HG03521 (cell line): ENCODE measurements at regions not wholly inside any gene's neighbourhood (a gene's known extent, or its start where the extent isn't known, plus 50 kb on each side); places are given as distances from the start of the nearest gene placed in this dataset.
"Not testable (repeated sequence)": the region's sequence is repeated elsewhere in the genome, so short reads cannot be mapped to it uniquely, and the experiment has no call there.

Source experiments
- ATAC-seq: cut with Tn5 transposase; IDR thresholded peaks from one replicate; pipeline ENCODE4 v1.9.1; 2021; ENCODE audit warnings: mild to moderate bottlenecking, moderate library complexity; ENCODE audit not compliant: unreplicated experiment

DNA sequence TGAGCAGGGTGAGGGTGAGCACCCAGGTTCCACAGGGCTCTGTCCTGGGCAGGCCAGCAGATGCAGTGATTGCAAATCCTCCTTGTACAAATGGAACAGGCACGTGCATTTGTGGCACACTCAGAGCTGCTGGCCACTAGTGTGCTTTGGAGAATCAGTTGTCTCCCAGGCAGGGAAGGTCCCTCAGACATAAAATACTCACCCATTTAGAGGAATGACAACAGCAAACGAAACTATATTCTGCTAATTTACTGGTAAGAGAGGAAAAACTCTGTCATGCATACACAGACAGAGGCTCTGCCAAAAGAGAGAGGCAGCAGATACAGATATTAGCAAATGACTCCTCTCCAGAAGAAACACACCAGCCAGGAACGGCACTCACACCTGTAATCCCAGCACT is 116.5 kb upstream of the PLGLB2 start:
- not testable (repeated sequence) for ATAC-seq

GRCh38 chr2:87633287-87633963 is 114.5 kb upstream of the PLGLB2 start:
- not testable (repeated sequence) for ATAC-seq

DNA sequence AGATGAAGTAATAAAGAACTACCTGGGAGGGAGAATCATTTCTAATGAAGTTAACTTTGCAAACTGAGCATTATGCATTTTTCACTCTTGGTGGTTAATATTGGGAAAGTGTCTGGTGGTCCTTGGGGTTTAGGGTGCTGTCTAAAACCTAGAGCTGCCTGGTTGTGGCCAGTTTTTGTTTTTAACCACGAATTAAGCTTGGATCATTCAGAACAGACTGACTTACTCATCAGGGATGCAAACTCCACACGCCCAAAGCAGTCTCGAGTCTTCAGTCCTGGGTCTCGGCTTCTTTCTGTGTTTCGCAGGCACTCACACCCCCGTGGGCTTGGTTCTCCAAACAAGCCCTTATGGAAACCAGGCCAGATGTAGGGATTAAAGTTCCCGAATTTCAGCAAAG is 113.8 kb upstream of the PLGLB2 start:
- not testable (repeated sequence) for ATAC-seq

DNA sequence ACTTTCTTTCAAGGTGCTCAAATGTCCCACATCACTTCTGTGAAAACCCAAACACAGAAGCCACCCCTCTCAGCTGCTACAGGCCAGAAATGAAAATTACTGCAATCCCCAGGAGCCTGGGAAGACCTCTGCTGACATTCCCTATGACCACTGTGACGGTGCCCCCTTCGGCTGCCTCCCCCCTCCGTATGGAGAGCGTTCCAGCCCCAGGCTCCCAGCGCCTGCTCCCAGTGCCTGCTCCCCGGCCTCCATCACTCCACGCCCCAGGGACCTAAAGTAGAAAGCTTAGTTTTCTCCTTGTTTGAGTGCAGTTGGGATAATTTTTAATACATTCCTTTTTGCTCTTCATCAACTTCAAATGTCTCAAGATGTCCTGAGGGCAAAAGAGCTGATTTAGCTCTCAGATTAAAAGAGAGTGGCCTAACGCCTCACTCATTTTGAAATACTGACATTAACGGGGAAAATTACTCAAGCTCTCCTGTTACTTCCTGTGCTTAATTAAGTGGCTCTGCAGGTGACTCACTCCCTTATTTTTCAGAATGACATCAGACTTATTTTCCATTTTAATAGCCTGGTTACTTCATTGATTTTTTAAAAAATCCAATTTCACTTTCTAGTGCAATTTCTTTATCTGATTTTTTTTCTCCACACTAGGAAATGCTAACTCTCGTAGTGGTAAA is 112.8 kb upstream of the PLGLB2 start:
- not testable (repeated sequence) for ATAC-seq

DNA sequence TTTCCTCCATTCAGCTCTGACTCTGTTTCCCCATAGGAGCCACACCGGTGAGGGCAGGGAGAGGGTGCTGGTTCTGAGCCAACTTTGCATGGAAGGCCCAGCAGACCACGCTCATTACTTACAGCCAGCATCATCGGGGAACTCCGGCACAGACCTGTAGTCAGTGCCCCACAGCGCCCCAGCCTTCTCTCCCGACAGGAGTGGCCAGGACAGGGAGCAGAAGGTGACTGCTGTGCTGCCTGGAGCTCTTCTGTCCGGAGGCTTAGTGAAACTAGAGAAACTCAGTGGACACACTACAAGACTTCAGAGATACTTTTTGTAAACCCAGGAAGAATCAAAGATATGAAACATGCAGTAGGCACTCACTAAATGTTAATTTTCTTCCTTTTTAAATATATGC is 111.6 kb upstream of the PLGLB2 start:
- not testable (repeated sequence) for ATAC-seq

DNA sequence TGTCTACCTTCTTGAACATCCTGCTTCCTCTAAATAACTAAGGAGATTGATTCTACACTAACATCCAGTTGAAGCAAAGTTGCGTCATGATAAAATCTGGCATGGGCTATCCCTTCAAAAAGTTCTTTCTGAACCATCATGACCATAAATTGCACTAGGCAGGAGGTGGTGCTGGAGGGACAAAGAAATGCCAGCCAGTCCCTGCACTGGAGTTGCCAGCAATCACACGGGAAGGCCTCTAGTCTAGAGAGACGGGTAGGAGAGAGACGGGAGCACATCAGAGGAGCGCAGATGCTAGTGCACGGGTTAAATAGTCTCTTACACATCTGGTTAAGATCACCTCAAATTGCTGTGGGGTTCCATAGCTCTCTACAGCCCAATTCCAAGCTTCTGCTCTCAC is 111.2 kb upstream of the PLGLB2 start:
- ATAC-seq: not testable (repeated sequence)

- not testable (repeated sequence) for ATAC-seq
These were observed 110.5 kb upstream of the PLGLB2 start for GRCh38 chr2:87637249-87637990.

GRCh38 chr2:87638114-87638807 is 109.6 kb upstream of the PLGLB2 start:
- ATAC-seq: not testable (repeated sequence)

DNA sequence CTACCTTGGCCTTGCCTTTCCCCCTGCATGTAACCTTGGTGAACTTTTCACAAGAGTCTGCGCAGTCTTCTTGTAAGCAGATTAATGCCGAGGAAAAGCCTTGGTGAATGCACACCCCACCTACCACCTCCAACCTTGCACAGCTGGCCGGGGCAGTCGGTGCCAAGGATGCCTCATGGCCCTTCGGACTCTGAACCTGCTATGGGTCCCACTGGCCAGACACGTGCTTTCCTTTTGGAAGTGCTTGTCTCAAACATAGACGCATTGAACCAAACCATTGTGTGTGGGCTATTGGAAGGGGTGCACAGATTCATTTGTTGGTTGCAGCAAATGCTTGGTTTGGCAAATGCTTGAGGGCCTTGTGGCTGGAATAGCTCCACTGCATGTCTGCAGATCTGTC is 109.0 kb upstream of the PLGLB2 start:
- not testable (repeated sequence) for ATAC-seq

- ATAC-seq: not testable (repeated sequence)
These were observed 108.0 kb upstream of the PLGLB2 start for GRCh38 chr2:87639801-87640440.

- not testable (repeated sequence) for ATAC-seq
These were observed 106.8 kb upstream of the PLGLB2 start for GRCh38 chr2:87640961-87641563.

DNA sequence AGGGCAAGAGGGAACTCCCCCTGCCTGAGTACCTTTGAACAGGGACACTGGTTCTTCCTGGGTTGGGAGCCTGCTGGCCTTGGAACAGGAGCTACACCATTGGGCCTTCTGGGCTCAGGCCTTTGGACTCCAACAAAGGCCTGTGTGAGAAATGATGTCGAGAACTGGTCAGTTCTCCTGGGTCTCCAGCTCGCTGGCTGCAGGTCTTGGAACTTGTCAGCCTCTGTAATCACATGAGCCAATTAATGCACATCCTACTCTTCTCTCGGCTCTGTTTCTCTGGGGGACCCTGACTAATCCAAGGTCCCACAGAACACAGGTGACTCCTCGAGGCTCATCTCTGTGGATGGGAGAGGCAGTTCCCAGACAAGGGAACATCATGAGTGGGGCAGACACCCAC is 104.7 kb upstream of the PLGLB2 start:
- ATAC-seq: not testable (repeated sequence)

DNA sequence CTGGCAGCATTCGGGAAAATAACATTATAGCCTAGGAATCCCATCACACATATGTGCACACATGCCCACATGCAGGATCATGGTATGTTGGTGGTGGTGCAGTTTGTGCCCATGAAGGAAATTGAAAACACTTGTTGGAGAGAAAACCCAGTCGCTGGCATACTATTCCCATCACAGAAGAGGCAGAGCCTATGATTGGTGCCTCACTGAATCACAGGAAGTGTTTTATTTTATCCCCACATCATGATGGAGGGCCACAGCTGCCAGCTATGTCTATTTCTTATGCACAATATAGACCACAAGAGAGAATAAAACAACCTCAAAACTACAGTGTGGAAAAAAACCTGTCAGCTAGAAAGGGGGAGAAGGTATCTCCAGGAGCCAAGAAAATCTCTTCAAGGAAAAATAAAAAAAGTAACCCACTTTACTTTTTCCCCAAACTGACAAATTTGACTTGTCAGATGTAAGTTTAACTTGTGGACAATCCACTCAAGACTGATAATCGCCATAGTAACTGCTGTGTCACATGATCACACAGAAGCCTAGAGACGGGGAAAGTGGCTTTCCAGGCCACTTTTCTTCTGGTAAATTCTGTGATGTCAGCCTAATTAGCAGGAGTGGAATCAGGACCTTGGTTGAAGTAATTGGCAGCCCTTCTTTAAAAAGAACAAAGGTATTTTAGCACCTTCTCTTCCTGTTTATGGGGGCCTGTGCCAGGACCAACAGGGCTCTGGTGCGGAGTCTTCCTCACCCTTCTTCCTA is 100.0 kb upstream of the PLGLB2 start:
- not testable (repeated sequence) for ATAC-seq

DNA sequence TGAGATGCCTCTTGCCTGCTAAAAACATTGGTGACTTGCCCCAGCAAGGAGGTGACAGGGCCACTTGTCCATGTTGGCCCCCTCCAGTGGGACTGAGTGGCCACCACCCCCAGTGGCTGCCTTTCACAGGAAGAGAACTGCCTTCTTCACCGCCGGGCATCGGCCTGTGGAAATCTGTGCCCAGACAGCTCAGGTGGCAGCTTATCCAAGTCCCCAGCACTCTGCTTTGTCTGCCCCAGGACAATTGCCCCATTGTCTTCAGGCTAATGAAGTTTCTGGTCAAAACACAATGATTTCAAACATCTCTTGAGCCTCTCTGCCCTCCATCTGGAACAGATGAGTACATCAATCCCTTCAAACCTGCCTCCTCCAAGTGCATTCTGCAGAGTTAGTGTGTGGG is 99.1 kb upstream of the PLGLB2 start:
- not testable (repeated sequence) for ATAC-seq

DNA sequence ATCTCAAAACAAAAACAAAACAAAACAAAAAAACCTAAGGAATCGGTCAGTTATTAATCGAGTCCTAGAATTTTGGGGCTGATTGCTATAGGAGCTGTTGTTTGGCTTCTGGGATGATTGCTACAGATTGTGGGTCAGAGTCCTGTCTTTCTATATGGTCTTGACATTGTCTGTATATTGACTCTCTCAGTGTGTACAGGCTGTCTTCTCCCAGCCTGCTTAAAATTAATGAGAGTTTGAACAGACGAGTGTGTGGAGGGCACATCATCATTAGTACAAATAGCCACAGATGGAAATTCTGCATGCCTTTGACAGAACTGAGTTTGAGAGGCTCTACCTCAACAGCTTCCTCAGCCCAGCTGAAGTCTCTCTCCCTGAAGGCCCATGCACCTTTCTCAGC is 98.0 kb upstream of the PLGLB2 start:
- not testable (repeated sequence) for ATAC-seq

DNA sequence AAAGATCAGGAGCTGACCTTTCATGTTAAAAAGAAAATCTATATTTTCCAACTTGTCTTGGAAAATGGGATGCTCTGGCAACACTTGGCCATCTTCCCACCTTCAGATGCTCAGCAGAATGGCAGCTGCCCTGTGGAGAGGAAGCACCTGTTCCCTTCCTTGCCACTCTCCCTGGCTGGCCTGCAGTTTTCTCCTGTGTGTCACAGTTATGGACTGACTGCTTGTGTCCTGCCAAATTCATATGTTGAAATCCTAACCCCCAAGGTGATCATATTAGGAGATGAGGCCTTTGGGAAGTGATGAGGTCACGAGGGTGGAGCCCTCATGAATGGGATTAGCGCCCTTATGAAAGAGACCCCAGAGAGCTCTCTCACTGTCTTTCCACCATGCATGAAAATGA is 97.0 kb upstream of the PLGLB2 start:
- not testable (repeated sequence) for ATAC-seq

DNA sequence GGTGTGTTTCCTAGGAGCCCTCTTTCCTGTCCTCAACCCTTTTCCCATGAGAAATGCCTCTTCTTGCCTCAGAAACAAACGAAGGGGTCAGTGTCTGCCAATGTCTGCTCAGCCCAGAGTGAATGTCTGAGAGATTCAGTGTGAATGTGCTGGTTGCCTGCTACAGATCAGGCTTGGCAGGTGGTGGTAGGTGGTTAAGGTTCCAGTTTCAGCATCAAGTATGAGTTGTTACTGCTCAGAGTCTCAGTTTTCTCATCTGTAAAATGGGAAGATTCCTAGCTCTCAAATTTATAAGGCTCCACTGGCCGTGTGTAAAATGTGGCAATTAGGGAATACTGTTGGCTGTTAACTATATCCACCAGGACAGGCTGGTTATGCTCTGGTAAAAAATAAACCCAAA is 96.3 kb upstream of the PLGLB2 start:
- ATAC-seq: not testable (repeated sequence)

GRCh38 chr2:87653373-87653772 is 94.5 kb upstream of the PLGLB2 start:
- not testable (repeated sequence) for ATAC-seq

- ATAC-seq: not testable (repeated sequence)
These were observed 93.6 kb upstream of the PLGLB2 start for GRCh38 chr2:87654136-87654814.
